GM12865 (cell line): ENCODE measurements at regions not wholly inside any gene's neighbourhood (a gene's known extent, or its start where the extent isn't known, plus 50 kb on each side); places are given as distances from the start of the nearest gene placed in this dataset.
"Not testable (repeated sequence)": the region's sequence is repeated elsewhere in the genome, so short reads cannot be mapped to it uniquely, and the experiment has no call there.

Experiments used
- DNase-seq: peaks from one replicate; pipeline ENCODE4 v3.0.0; 2010; ENCODE audit warnings: low read depth
- H3K4me3 ChIP-seq: 2 replicates; pipeline ENCODE4 v1.5.1; 2011; ENCODE audit warnings: mild to moderate bottlenecking, low read depth, low read length, control low read depth
- TF ChIP-seq, protein P1 (sequence below): IDR thresholded peaks from 2 replicates; pipeline ENCODE4 v1.5.1; 2011; ENCODE audit warnings: low read length, control low read depth, low read depth, inconsistent platforms; ENCODE audit not compliant: insufficient read depth; ENCODE audit errors: missing control alignments

DNA sequence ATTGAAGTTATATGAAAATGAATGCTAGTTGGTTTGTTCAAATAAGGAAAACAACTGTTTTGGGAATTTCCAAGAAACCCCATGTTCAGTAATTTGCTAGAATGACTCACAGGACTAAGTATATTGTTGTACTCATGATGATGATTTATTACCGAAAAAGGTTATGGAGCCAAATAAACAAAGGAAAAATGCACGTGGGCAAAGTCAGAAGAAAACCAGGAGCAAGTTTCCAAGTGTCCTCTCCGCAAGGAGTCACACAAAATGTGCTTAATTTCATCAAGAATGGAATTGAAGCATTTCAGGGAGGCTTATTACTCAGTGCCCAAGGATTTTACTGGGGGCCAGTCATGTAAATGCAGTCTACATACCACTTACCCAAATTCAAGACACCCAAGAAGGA is 1652.4 kb upstream of the TMEFF2 start:
- no peak overlapping the region for H3K4me3 ChIP-seq
- DNase-seq: no peak
- TF ChIP-seq, protein P1, sequence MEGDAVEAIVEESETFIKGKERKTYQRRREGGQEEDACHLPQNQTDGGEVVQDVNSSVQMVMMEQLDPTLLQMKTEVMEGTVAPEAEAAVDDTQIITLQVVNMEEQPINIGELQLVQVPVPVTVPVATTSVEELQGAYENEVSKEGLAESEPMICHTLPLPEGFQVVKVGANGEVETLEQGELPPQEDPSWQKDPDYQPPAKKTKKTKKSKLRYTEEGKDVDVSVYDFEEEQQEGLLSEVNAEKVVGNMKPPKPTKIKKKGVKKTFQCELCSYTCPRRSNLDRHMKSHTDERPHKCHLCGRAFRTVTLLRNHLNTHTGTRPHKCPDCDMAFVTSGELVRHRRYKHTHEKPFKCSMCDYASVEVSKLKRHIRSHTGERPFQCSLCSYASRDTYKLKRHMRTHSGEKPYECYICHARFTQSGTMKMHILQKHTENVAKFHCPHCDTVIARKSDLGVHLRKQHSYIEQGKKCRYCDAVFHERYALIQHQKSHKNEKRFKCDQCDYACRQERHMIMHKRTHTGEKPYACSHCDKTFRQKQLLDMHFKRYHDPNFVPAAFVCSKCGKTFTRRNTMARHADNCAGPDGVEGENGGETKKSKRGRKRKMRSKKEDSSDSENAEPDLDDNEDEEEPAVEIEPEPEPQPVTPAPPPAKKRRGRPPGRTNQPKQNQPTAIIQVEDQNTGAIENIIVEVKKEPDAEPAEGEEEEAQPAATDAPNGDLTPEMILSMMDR: no peak

DNA sequence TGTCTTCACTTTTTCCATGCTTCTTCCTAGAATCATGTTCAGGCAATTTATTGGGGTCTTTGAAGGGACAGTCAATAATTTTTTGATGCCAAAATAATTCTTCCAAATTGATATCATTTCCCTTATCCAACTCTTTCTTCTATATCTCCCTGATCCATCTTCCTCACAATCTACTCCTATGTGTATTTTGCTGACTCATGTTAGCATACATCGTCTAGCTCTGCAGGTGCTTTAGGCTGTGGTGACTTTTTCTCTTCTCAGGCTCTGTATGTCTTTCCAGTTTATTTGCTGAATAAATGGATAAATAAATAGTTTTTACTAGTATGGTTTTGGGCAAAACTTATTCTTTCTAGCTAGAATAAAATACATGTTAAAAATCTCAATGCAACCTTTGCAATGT is 1650.9 kb upstream of the TMEFF2 start:
- TF ChIP-seq, protein P1: no peak
- no peak for DNase-seq
- no peak overlapping the region for H3K4me3 ChIP-seq

DNA sequence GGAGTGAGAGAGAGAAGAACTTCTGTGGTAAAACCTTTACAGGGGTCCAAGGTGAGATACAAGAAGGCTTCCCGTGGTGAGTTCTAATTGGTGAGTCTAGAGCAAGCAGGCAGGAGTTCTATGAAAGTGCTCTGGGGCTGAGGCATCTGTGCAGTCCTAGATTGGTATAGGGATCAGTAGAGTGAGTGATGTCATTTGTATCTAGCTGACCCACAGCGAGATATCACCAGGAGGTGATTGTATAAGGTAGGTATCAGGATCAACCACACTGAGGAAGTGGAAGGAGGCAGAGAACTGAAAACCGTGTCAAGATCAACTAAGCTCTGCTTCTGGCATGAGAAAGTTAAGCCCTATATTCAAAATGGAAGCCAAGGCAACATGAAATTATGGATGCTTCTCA is 1648.9 kb upstream of the TMEFF2 start:
- TF ChIP-seq, protein P1: no peak
- no peak for DNase-seq
- no peak overlapping the region for H3K4me3 ChIP-seq

DNA sequence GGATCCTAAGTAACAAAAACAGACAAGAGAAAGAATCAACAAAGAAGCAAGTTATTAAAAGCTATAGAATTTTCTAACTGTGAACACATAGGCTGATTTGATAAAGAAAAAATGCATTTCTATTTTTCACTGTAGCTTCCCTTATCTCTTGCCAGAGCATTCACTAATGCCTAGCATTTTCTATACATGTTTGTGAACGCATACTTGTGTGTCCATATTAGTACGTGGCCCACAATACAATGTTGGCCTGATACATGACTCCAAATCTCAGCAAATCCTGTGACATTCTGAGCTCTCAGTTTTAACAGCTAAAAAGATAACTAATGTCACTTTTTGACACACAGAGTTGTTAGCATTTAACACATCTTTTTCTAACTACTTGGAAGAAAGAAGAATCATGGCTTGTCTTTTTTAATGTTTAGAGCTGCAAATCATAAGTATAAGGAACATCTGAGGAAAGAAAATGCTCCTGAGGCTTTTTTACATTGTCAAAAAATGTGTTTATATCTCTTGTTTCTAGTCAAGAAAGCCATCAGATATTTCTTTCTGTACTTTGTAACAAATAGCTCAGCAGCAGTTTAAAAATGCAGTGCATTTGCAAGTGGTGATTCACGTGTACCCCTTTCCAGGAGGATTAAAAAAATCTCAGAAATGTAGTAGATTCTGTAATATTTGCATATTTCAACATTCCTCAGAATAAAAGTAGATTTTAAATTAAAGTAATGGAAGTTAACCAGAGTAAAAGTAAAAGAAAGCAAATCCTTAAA is 1646.8 kb upstream of the TMEFF2 start:
- H3K4me3 ChIP-seq: no peak overlapping the region
- no peak for DNase-seq
- TF ChIP-seq, protein P1: no peak

DNA sequence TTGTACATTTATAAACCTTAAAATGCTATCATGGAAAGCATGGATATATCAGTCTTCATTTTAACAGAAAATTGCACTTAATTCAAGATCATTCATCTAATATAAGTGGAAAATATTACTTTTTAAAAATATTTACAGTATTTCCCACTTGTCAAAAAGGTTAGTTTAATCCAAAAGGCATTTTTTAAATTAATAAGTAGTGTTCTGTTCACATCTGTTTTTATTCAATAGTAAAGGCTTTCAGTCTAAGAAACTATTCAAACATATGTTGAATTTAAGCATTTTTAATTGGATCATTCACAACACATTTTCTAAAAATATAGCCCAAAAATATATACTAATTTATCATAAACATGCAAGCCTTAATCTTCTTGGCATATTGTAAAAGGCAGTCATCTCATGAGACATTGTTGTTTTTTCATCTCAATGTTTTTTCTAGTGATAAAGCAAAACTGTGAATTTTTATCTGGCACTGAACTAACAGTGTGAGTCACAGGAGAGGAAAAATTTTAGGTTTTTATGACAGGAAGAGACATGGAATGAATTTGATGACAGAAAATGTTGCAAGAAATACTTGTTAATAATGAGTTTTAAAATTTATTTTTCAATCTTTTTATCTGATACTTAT is 1642.5 kb upstream of the TMEFF2 start:
- TF ChIP-seq, protein P1: no peak
- DNase-seq: no peak
- H3K4me3 ChIP-seq: no peak overlapping the region

DNA sequence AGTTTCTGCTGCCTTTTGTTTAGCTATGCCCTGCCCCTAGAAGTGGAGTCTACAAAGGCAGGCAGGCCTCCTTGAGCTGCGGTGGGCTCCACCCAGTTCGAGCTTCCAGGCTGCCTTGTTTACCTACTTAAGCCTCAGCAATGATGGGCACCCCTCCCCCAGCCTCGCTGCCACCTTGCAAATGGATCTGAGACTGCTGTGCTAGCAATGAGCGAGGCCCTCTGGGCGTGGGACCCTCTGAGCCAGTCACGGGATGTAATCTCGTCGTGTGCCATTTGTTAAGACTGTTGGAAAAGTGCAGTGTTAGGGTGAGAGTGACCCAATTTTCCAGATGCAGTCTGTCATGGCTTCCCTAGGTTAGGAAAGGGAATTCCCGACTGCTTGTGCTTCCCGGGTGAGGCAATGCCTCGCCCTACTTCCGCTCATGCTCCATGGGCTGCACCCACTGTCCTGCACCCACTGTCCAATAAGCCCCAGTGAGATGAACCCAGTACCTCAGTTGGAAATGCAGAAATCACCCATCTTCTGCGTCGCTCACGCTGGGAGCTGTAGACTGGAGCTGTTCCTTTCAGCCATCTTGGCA is 1641.8 kb upstream of the TMEFF2 start:
- not testable (repeated sequence) for DNase-seq, H3K4me3 ChIP-seq

DNA sequence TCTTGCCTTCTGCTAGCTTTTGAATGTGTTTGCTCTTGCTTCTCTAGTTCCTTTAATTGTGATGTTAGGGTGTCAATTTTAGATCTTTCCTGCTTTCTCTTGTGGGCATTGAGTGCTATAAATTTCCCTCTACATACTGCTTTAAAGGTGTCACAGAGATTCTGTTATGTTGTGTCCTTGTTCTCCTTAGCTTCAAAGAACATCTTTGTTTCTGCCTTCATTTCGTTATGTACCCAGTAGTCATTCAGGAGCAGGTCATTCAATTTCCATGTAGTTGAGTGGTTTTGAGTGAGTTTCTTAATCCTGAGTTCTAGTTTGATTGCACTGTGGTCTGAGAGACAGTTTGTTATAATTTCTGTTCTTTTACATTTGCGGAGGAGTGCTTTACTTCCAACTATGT is 1639.2 kb upstream of the TMEFF2 start:
- not testable (repeated sequence) for H3K4me3 ChIP-seq, DNase-seq

DNA sequence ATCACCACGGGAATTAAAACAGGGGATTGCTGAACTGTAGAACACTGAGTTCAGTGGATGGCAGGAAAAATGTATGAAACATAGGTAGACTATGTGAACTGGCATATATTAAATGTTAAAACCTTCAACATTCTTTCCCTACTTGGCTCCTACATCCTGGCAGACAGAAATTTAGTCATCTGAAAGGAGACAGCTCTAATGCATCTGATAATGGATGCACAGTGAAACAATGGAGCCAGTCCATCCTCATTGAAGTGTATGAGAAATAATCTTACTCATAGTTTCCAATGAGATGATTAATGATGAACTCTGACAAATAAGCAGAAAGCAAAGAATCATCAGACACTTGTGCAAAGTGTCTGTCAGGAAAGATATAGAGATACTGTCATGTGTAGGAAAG is 1629.7 kb upstream of the TMEFF2 start:
- no peak overlapping the region for H3K4me3 ChIP-seq
- TF ChIP-seq, protein P1: no peak
- DNase-seq: no peak
